Testis (tissue), 2 donors: ENCODE measurements at regions not wholly inside any gene's neighbourhood (a gene's known extent, or its start where the extent isn't known, plus 50 kb on each side); places are given as distances from the start of the nearest gene placed in this dataset.

Source experiments
- CTCF ChIP-seq, 3 experiments: fragments of 450-650 bp in 2 of 3; fragments of 200-600 bp in 1 of 3; sonication (generic) in 1 of 3; IDR thresholded peaks; one replicate each; pipeline ENCODE4 v1.5.1; 2016 to 2019; ENCODE audit warnings: antibody characterized with exemption in 3 of 3, mild to moderate bottlenecking in 2 of 3, moderate library complexity in 1 of 3
- POLR2A ChIP-seq: fragments of 450-650 bp; IDR thresholded peaks from one replicate; pipeline ENCODE4 v1.6.1; 2017; ENCODE audit warnings: antibody characterized with exemption, mild to moderate bottlenecking, moderate library complexity

DNA sequence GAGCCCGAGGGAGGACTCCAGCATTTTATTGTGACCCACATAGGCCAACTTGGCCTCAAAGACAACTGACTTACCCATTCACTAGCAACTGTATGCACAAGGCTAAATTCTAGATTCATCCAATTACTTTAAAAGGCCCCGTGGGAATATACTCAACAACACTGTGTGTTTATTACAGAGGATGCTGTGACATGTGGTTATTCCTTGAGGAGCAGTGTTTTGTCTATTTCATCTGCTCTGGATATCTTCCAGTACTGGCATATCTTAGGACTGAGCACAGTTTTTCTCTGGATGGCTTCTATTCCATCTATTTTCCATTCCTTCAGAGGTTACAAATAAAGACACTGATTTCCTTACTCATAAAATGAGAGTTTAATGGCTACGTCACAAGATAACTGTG, 87.2 kb upstream of the KRAS start:
- TF ChIP-seq POLR2A (no peak), CTCF (IDR thresholded peaks at IDR 0.05) (no peak)
